Fibroblast of the aortic adventitia (primary cell): ENCODE measurements at regions not wholly inside any gene's neighbourhood (a gene's known extent, or its start where the extent isn't known, plus 50 kb on each side); places are given as distances from the start of the nearest gene placed in this dataset.

ENCODE experiments used
- DNase-seq: peaks from one replicate; pipeline ENCODE4 v3.0.0-alpha.2; 2010; ENCODE audit warnings: low read depth
- H3K4me3 ChIP-seq: 2 replicates; pipeline ENCODE4 v1.5.1; 2011; ENCODE audit warnings: low read depth, mild to moderate bottlenecking, control low read depth, low read length, moderate library complexity
- TF ChIP-seq, protein P1 (sequence below): IDR thresholded peaks from 2 replicates; pipeline ENCODE4 v1.5.1; 2011; ENCODE audit warnings: mild to moderate bottlenecking, low read length, control low read depth, inconsistent platforms; ENCODE audit not compliant: insufficient read depth

DNA sequence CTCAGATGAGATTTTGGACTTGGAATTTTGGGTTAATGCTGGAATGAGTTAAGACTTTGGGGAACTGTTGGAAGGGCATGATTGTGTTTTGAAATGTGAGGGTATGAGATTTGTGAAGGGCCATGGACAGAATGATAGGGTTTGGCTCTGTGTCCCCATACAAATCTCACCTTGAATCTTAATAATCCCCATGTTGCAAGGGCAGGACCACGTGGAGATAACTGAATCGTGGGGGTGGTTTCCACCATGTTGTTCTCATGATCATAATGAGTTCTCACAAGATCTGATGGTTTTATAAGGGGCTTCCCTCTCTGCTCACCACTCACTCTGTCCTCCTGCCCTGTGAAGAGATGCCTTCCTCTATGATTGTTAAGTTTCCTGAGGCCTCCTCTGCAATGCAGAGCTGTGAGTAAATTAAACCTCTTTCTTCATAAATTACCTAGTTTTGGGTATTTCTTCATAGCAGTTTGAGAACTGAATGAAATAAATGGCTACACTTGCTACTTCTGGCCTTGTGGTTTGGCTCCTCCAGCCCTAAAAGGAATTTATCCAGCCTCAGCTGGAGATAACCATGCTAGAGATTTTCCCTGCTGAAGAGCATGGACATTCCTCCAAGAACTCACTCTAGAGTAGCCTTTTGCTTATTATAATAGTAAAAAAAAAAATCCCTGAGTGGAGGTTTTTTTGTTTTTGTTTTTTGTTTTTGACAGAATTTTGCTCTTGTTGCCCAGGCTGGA is 144.3 kb upstream of the TFPI start:
- DNase-seq, result peak; percentile 76
- TF ChIP-seq, protein P1, sequence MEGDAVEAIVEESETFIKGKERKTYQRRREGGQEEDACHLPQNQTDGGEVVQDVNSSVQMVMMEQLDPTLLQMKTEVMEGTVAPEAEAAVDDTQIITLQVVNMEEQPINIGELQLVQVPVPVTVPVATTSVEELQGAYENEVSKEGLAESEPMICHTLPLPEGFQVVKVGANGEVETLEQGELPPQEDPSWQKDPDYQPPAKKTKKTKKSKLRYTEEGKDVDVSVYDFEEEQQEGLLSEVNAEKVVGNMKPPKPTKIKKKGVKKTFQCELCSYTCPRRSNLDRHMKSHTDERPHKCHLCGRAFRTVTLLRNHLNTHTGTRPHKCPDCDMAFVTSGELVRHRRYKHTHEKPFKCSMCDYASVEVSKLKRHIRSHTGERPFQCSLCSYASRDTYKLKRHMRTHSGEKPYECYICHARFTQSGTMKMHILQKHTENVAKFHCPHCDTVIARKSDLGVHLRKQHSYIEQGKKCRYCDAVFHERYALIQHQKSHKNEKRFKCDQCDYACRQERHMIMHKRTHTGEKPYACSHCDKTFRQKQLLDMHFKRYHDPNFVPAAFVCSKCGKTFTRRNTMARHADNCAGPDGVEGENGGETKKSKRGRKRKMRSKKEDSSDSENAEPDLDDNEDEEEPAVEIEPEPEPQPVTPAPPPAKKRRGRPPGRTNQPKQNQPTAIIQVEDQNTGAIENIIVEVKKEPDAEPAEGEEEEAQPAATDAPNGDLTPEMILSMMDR, result no peak
- no peak overlapping the region for H3K4me3 ChIP-seq

GRCh38 chr2:187702157-187702556 is 147.9 kb upstream of the TFPI start:
- TF ChIP-seq, protein P1, result no peak
- no peak for DNase-seq
- H3K4me3 ChIP-seq, result no peak overlapping the region

- TF ChIP-seq, protein P1, result no peak
- DNase-seq, result no peak
- no peak overlapping the region for H3K4me3 ChIP-seq
Observed at GRCh38 chr2:187708272-187708671, 154.0 kb upstream of the TFPI start.

GRCh38 chr2:187709065-187709464 is 154.8 kb upstream of the TFPI start:
- TF ChIP-seq, protein P1, result no peak
- DNase-seq, result no peak
- H3K4me3 ChIP-seq, result no peak overlapping the region

DNA sequence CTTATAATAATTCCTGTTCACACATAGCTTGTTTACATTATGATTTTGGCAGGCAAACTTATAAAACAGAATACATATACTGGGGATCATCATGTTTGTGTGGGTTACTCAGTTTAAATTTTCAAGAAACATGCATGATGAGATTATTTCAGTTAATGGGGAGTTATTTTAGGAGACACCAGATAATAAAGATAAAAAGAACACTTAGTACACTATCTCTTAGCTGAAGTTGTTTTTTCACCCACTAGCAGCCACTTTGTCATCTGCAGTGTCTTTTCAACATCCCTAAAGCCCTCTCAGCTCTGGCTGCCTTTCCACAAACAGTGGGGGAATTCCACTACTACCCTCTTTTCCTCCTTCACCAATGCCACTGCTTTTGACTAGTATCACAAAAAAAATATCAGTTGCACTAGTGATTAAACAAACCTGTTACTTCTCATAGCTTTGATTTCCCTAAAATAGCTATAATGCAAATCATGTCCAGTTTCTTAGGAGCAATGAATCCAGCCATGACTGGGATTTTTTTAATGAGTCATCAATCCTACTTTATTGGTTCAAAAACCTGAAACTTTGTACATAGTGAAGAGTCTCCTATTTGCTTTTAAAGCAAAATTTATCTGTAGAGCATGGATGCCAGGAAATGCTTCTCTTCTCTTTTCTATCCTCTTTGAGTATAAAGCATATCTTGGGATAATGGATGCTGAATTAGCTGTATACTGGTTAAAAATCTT is 156.7 kb upstream of the TFPI start:
- no peak overlapping the region for H3K4me3 ChIP-seq
- TF ChIP-seq, protein P1, result no peak
- no peak for DNase-seq

DNA sequence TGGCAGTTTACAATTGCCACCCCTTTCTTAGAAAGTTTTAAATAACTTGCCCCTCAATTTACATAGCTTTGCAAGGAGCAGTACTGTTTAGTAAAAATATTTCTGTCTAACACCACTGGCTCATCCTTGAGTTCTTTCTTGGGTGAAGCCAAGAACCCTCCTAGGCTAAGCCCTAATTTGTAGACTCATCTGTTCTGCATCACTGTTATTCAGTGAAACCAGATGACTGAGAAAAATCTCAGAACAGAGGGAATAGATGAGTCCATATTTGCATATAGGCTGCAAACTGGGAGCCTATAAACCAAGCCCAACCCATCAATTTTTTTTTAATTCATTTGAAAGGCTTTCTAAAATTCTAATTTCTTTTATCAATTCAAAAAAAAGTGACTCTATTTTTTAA is 161.4 kb upstream of the TFPI start:
- no peak overlapping the region for H3K4me3 ChIP-seq
- no peak for DNase-seq

More for the DNA sequence above, 161.4 kb upstream of the TFPI start:
- TF ChIP-seq, protein P1, result no peak
